Effector memory CD8-positive, alpha-beta T cell (primary cell): ENCODE measurements at regions not wholly inside any gene's neighbourhood (a gene's known extent, or its start where the extent isn't known, plus 50 kb on each side); places are given as distances from the start of the nearest gene placed in this dataset.
"Not testable (repeated sequence)": the region's sequence is repeated elsewhere in the genome, so short reads cannot be mapped to it uniquely, and the experiment has no call there.

Source experiments
- ATAC-seq: fragments of 150-1000 bp; cut with Tn5 transposase; replicated peaks from 2 replicates; pipeline ENCODE4 v1.10.0; 2021; ENCODE audit warnings: mild to moderate bottlenecking, moderate library complexity
- DNase-seq, 3 experiments: peaks; one replicate each; pipeline ENCODE4 v3.0.0; 2021
- H3K27ac Mint-ChIP-seq, 2 donors: one replicate each; pipeline ENCODE4 v1.8.0; 2022; ENCODE audit warnings: mild to moderate bottlenecking in 2 of 2, mixed read lengths in 2 of 2, moderate library complexity in 2 of 2
- H3K27me3 Mint-ChIP-seq, 2 donors: one replicate each; pipeline ENCODE4 v1.8.0; 2022; ENCODE audit warnings: mixed read lengths in 2 of 2
- H3K36me3 Mint-ChIP-seq: one replicate; pipeline ENCODE4 v1.8.0; 2022; ENCODE audit warnings: mild to moderate bottlenecking, moderate library complexity, mixed read lengths; ENCODE audit not compliant: insufficient read depth
- H3K4me1 Mint-ChIP-seq, 2 donors: one replicate each; pipeline ENCODE4 v1.8.0; 2022; ENCODE audit warnings: low read depth in 2 of 2, mixed read lengths in 2 of 2
- H3K4me3 Mint-ChIP-seq, 2 donors: one replicate each; pipeline ENCODE4 v1.8.0; 2022; ENCODE audit warnings: mild to moderate bottlenecking in 2 of 2, mixed read lengths in 2 of 2, moderate library complexity in 2 of 2
- H3K9me3 Mint-ChIP-seq, 2 donors: one replicate each; pipeline ENCODE4 v1.8.0; 2022; ENCODE audit warnings: mixed read lengths in 2 of 2

DNA sequence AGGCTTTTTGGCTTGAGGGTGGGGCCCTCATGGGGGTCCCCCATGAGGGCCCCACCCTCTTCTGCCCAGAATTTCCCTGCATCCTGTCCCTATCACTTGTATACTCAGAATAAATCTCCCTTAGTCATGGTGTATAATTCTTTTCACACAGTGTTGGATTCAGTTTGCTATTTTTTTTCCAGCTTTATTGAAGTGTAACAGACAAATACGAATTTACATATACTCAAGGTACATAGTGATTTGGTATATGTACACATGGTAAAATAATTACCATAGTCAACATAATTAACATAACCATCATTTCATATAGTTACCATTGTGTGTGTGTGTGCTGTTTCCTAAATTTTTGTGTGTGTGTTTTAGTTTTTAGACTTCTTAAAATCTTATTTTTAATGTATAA is 289.4 kb downstream of the CNTNAP3B start:
- DNase-seq, H3K27me3 Mint-ChIP-seq, H3K9me3 Mint-ChIP-seq, H3K36me3 Mint-ChIP-seq, H3K4me1 Mint-ChIP-seq, ATAC-seq, H3K27ac Mint-ChIP-seq, H3K4me3 Mint-ChIP-seq: not testable (repeated sequence)

DNA sequence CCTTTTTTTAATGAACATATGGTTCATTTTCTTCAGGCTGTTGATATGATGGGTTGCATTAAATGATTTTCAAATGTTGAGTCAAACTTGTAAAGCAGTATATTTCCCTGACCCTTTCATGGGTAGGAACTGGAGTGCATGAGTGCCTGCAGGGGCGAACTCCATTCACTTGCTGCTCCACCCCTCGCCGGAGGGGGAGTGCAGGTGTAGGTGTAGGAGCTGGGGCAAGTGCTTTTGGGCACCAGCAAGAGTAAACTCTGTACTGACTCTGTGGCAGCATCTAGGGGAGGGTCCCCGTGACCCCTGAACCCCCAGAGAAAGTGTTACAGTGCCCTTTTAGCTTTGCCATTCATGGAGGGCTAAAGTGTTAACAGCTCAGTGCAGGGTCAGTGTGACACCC is 290.3 kb downstream of the CNTNAP3B start:
- not testable (repeated sequence) for H3K4me3 Mint-ChIP-seq, DNase-seq, ATAC-seq, H3K27me3 Mint-ChIP-seq, H3K4me1 Mint-ChIP-seq, H3K36me3 Mint-ChIP-seq, H3K27ac Mint-ChIP-seq, H3K9me3 Mint-ChIP-seq

DNA sequence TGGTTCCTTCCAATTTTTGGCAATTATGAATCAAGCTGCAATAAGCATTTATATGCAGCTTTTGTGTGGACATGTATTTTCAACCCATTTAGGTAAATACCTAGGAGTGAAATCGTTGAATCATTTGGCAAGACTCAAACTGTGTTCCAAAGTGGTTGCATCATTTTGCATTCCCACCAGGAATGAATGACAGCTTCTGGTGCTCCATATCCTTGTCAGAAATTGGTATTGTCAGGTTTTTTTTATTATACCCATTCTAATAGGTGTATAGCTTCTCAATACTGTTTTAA is 290.7 kb downstream of the CNTNAP3B start:
- not testable (repeated sequence) for H3K36me3 Mint-ChIP-seq, H3K4me1 Mint-ChIP-seq, H3K4me3 Mint-ChIP-seq, H3K27me3 Mint-ChIP-seq, H3K9me3 Mint-ChIP-seq, H3K27ac Mint-ChIP-seq, DNase-seq, ATAC-seq

DNA sequence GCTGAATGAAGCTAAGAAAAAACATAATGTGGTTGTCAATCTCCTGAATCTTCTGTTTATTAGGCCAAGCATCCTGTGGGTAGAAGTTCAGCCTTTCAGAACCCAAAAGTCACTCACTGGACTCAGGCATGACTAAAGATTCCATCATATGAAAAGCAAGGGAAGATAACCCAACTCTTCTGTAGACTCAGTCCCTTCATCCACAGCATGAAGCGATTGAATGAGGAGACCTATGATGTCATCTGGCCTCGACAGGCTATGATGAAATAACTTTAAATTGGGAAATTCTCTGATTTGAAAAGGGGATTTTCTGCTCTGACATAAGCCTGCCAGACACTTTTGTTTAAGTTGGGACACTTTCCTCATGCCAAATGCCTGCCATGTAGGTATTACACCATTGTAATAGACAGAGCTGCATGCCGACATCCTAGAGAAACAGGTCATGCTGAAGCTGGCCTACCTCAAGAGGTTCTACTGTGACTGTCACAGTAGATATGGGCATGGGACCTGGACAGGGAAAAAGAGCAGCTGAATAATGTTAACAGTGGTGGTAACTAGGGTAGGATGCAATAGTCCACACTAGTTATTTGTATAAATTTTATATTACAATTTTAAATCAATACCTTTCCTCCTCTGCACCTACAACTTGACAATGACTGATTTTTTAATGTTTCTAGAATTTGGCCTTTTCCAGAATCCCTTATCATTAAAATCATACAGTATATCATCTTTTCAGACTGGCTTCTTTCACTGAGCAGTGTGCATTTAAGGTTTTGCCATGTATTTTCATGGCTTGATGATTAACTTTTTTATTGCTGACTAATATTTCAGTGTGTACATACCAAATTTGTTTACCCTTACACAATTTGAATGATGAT is 291.3 kb downstream of the CNTNAP3B start:
- not testable (repeated sequence) for ATAC-seq, H3K36me3 Mint-ChIP-seq, H3K9me3 Mint-ChIP-seq, H3K27ac Mint-ChIP-seq, DNase-seq, H3K4me3 Mint-ChIP-seq, H3K27me3 Mint-ChIP-seq, H3K4me1 Mint-ChIP-seq

DNA sequence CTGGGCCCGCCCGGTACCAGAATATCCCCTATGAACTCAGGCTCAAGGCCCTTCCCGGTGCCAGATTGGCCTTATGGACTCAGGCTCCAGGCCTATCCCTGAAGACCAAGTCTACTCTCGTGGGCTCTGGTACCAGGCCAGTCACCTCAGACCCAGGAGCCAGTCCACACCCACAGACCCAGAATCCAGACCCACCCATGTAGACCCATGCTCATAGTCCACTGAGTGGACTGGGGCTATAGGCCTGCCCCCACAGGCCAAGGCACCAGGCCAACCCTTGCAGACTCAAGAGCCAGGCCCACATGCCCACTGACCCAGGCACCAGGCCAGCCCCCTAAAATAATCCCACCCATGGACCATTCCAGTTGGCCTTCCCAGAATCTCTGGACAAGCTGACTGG is 296.1 kb downstream of the CNTNAP3B start:
- H3K27ac Mint-ChIP-seq, H3K4me1 Mint-ChIP-seq, H3K9me3 Mint-ChIP-seq, H3K4me3 Mint-ChIP-seq, ATAC-seq, H3K36me3 Mint-ChIP-seq, DNase-seq, H3K27me3 Mint-ChIP-seq: not testable (repeated sequence)

DNA sequence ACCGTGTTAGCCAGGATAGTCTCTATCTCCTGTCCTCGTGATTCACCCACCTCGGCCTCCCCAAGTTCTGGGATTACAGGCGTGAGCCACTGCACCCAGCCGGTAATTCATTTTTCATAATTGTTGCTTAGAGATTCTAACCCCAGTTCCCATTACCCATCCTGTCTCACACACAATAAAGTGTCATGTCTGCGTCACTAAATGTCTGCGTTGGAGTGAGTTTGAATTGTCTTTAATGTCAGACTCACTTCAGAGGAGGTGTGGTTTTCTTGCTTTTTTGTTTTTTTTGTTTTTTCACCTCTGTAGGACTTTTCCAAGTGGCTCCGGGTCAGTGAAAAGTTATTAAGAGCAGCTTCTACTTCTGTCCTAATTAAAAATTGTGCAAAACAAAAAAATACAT is 304.5 kb downstream of the CNTNAP3B start:
- not testable (repeated sequence) for H3K9me3 Mint-ChIP-seq, H3K27me3 Mint-ChIP-seq, H3K4me1 Mint-ChIP-seq, H3K36me3 Mint-ChIP-seq, ATAC-seq, H3K4me3 Mint-ChIP-seq, H3K27ac Mint-ChIP-seq, DNase-seq

DNA sequence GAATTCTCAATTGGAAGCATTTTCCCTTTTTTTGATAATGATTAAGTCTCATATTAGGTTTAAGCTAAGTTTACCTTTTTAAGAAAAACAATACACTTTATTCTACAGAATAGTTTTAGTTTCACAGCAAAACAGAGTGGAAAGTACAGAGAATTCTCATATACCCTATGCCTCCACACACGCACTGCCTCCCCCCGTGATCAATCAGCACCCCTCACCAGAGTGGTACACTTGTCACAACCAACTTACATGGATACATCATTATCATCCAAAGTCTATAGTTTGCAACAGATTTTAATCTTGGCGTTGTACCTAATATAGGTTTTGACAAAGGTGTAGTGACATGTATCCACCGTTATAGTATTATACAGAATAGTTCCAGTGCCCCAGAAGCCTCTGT is 326.5 kb downstream of the CNTNAP3B start:
- not testable (repeated sequence) for H3K36me3 Mint-ChIP-seq, DNase-seq, H3K27me3 Mint-ChIP-seq, H3K4me1 Mint-ChIP-seq, H3K27ac Mint-ChIP-seq, H3K9me3 Mint-ChIP-seq, H3K4me3 Mint-ChIP-seq, ATAC-seq

DNA sequence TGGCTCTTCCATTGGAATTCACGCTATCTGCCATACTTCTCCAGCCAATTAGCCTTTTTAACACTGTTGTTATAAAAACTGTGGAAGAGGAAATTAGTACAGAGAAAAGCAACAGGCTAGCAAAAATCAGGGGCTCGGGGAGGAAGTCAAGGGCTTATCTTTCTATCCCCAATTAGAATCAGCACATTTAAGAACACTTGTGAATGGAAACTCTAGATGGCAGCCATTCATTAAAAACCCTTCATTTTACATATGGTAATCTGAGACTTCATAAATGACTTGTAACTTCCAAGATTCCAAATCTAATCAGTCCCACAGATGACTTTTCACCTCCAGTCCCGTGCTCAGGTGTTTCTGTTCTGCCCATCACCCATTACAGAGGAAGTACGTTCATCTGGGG is 330.5 kb downstream of the CNTNAP3B start:
- not testable (repeated sequence) for H3K27ac Mint-ChIP-seq, H3K4me1 Mint-ChIP-seq, H3K36me3 Mint-ChIP-seq, ATAC-seq, H3K4me3 Mint-ChIP-seq, H3K9me3 Mint-ChIP-seq, DNase-seq, H3K27me3 Mint-ChIP-seq

DNA sequence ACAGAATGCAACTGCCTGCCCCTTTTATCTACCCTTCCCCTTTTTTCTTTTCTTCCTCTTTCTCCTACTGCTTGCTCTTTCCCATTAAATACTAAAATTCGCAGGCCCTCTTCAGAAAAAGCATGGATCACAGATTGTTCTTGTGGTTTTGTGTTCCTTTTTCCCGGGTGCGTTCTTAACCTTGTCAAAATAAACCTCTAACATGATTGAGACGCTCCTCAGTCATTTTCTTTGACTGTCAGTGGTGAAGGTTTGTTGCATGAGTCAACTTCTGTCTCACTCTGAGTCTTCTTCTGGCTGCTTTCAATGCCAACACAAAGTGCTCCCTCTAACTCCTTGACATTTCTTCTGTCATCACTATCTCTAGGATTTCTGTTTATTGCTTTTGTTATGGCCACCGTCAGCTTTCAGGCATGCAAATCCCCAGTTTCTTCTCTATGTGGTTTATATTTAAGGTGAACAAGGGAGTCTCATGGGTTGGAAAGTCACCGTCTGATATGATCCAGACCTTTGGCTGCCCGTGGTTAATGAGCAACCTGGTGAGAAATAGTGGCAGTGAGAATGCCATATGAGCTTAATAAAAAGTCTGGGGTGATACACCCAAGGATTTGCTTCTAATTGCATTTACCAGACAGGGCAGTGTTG is 338.4 kb downstream of the CNTNAP3B start:
- H3K27ac Mint-ChIP-seq, H3K9me3 Mint-ChIP-seq, H3K4me1 Mint-ChIP-seq, ATAC-seq, DNase-seq, H3K4me3 Mint-ChIP-seq, H3K27me3 Mint-ChIP-seq, H3K36me3 Mint-ChIP-seq: not testable (repeated sequence)

DNA sequence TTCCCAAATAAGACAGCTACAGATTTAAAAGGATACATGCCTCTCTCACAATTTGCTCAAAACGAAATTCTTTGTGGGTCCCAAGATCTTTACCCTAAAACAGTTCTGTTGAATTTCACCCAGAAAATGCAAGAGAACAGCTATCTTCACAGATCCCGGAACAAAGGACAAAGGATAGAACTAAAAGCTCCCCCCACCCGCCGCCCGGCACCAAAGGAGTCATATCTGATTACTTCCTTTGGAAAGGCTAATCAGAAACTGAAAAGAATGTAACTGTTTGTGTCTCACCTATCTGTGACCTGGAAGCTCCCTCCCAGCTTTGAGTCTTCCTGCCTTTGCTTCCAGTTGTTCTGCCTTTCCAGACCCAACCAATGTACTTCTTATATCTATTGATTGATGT is 339.2 kb downstream of the CNTNAP3B start:
- not testable (repeated sequence) for DNase-seq, H3K27ac Mint-ChIP-seq, H3K4me1 Mint-ChIP-seq, H3K27me3 Mint-ChIP-seq, H3K9me3 Mint-ChIP-seq, ATAC-seq, H3K4me3 Mint-ChIP-seq, H3K36me3 Mint-ChIP-seq

DNA sequence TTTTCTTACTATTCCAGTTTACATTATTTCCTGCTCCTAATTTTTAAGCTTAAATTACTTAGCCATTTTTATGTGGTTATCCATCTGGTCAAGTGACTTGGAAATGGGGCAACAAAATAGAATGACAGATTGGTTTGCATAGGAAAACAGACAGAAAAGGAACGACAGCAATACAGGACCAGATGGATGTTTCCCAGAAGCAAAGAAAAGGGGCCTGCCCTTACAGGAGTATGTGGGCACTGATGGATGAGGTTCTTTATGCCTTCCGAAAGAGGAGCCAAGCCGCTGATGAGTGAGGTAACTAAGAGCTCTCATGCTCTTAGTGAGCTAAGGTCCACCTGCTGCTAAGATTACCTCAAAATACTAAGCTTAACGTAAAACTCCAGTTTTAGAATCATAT is 339.8 kb downstream of the CNTNAP3B start:
- not testable (repeated sequence) for H3K9me3 Mint-ChIP-seq, H3K4me3 Mint-ChIP-seq, DNase-seq, H3K4me1 Mint-ChIP-seq, H3K27ac Mint-ChIP-seq, H3K36me3 Mint-ChIP-seq, ATAC-seq, H3K27me3 Mint-ChIP-seq

DNA sequence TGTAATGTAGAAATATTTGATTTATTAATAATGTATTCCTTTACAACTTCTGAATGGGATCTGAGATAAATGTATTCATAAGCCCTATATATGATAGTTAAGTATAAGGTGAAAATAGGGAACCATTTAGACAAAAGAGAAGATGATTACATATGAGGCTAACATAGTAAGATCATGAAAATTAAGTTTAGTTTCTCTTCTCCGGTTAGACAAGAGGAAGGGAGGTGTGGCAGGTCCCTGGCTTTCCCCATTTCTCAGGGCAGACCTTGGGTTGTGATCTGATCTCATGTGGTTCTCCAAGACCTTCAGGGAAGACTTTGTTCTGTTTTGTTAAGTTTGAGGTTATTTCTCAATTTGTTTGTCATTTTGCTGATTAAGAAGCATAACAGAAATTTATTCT is 341.3 kb downstream of the CNTNAP3B start:
- ATAC-seq, H3K9me3 Mint-ChIP-seq, DNase-seq, H3K4me3 Mint-ChIP-seq, H3K27ac Mint-ChIP-seq, H3K36me3 Mint-ChIP-seq, H3K4me1 Mint-ChIP-seq, H3K27me3 Mint-ChIP-seq: not testable (repeated sequence)

DNA sequence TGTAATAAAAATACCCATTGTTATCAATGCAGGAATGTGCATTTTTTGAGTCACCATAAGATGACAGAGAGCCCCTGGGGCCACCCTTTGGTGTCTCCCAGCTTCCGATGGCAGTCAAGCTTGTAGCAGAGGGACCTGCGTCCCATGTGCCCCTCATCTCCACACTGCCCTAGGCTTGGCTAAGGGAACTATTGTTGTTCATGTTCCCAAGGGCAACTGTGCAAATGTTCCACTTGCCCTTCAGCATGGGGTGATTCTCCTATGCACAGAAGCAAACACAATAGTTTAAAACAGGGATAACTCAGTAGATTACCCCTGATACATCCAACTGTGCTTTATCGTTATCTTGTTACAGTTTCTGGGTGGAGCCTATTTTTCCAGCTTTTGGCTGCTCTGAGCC is 342.0 kb downstream of the CNTNAP3B start:
- not testable (repeated sequence) for DNase-seq, H3K27ac Mint-ChIP-seq, ATAC-seq, H3K36me3 Mint-ChIP-seq, H3K9me3 Mint-ChIP-seq, H3K27me3 Mint-ChIP-seq, H3K4me3 Mint-ChIP-seq, H3K4me1 Mint-ChIP-seq

DNA sequence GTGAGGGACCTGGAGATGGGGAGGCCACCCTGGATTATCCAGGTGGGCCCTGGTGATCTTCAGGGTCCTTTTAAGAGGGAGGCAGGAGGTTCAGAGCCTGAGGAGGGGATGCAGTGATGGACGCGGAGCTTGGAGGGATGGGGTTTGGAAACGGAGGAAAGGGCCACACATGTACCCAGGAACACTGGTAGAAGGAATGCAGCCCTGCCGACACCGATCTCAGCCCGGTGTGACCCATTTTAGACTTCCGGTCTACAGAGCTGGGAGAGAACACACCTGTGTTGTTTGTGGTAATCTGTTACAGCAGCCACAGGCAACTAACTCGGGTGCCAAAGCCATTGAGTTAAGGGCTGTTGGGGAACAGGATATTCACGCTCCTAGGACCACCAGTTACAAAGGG is 345.2 kb downstream of the CNTNAP3B start:
- H3K36me3 Mint-ChIP-seq, H3K4me1 Mint-ChIP-seq, DNase-seq, H3K27me3 Mint-ChIP-seq, H3K27ac Mint-ChIP-seq, ATAC-seq, H3K4me3 Mint-ChIP-seq, H3K9me3 Mint-ChIP-seq: not testable (repeated sequence)
